NOMO-1 (cell line): ENCODE measurements at regions not wholly inside any gene's neighbourhood (a gene's known extent, or its start where the extent isn't known, plus 50 kb on each side); places are given as distances from the start of the nearest gene placed in this dataset.
"Not testable (repeated sequence)": the region's sequence is repeated elsewhere in the genome, so short reads cannot be mapped to it uniquely, and the experiment has no call there.

Source experiments
- DNase-seq, 2 experiments: peaks; one replicate each; lab custom pipeline; 2025; ENCODE audit not compliant: unreplicated experiment in 2 of 2; lab: John Stamatoyannopoulos, UW

GRCh38 chr6:14575961-14576360 is 458.4 kb downstream of the CD83 start:
- no peak for DNase-seq

GRCh38 chr6:14578994-14579393 is 461.4 kb downstream of the CD83 start:
- no peak for DNase-seq

DNA sequence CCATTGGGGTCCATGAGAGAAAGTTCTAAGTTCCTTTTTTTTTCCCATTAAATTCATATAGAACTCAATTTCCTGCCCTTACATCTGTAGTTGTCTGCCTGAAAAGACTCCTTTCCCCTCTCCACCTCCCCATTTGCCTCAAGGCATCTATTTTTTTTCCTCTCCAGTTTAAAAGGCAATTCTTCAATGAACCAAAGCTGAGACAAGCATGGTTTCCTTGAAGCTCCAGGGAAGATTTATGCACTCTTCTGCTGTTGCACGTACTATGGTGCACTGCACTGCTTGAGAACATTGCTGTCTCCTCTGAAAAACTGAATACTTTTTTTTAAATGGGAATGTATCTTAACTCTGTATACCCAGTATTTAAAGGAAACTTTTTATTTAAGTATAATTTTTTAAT is 465.2 kb downstream of the CD83 start:
- no peak for DNase-seq

DNA sequence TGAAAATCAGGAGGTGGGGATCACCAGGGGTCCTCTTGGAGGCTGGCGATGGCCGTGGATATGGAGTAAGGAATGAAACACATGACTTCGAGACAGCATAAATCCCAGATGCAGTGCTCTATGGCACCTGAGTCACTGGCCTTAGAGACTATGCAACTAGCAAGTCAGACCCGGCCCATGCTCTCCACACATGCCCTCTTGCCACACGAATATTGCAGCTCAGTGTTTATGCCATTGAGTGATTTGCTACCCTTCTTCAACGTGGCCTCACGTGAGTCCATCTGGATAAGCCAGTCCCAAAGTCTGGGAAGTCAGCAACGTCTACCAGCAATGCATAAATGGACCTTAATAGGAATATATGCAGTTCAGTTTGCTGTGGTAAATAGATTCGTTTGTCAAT is 466.3 kb downstream of the CD83 start:
- no peak for DNase-seq

- no peak for DNase-seq
Measured at GRCh38 chr6:14584450-14584849, 466.9 kb downstream of the CD83 start.

- DNase-seq, result no peak
Measured at GRCh38 chr6:14585689-14586088, 468.1 kb downstream of the CD83 start.

- no peak for DNase-seq
Measured at GRCh38 chr6:14589175-14589574, 471.6 kb downstream of the CD83 start.

DNA sequence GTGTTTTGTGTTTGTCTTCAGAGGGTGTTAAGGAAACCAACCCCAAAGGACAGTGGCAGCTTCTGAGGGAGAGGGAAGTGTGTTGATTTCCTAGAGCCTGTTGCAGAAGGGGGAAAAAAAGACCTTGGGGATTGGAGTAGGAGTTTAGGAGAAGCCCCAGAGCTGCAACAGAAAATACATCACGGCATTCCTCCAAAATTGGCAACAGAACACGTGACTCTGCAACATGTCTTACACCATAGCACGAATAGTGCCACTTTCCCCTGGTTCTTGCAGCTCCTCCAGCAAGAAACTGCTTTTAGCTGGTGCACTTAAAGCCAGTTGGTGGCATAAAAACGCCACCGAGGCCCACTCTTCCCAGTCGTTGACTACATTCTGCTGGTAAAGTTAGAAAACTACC is 473.0 kb downstream of the CD83 start:
- DNase-seq, result no peak

DNA sequence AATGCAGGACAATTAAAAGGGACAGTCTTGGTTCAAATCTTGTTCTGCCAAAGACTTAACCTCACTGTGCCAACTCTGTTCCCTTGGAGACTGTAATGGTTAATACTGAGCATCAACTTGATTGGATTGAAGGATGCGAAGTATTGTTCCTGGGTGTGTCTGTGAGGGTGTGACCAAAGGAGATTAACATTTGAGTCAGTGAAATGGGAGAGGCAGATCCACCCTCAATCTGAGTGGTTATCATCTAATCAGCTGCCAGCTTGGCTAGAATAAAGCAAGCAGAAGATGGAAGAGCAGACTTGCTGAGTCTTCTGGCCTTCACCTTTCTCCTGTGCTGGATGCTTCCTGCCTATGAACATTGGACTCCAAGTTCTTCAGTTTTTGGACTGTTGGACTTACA is 474.4 kb downstream of the CD83 start:
- no peak for DNase-seq

- no peak for DNase-seq
Measured at GRCh38 chr6:14593286-14593685, 475.7 kb downstream of the CD83 start.

DNA sequence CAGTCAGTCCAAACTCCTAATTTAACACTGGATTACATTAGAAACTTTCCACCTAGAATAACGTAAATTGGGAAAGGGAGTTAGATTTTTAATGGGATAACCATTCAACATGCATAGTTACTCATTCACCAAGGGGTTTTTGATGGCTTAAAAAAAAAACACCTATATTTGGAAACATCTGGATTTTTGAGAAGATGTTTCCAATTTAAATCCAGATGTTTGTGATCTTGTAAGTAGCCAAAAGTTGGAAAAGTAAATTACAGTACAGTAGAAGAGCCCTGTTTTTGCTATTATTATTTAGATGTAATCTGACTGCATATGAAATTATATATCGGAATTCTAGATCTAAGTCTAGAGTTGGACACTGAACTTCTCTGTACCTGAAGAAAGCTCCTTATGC is 478.2 kb downstream of the CD83 start:
- no peak for DNase-seq

DNA sequence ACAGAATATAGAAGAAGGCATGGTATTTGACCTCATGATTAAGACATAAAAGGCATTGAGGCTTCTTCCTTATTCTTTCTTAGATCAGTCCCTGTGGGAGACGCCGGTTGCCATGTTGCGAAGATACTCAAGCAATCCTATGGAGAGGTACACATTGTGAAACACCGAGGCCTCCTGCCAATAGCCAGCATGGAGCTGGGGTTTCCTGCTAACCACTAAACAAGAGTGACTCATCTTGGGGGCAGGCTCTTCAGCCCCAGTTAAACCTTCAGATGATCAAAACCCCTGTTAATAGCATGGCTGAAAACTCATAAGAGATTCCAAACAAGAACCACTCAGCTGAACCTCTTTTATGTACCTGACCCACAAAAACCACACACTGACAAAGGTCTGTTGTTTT is 478.8 kb downstream of the CD83 start:
- DNase-seq, result peak; percentile 63 to 86

- DNase-seq, result peak in 1 of 2 experiments; percentile 17
Measured at GRCh38 chr6:14597090-14597489, 479.5 kb downstream of the CD83 start.

DNA sequence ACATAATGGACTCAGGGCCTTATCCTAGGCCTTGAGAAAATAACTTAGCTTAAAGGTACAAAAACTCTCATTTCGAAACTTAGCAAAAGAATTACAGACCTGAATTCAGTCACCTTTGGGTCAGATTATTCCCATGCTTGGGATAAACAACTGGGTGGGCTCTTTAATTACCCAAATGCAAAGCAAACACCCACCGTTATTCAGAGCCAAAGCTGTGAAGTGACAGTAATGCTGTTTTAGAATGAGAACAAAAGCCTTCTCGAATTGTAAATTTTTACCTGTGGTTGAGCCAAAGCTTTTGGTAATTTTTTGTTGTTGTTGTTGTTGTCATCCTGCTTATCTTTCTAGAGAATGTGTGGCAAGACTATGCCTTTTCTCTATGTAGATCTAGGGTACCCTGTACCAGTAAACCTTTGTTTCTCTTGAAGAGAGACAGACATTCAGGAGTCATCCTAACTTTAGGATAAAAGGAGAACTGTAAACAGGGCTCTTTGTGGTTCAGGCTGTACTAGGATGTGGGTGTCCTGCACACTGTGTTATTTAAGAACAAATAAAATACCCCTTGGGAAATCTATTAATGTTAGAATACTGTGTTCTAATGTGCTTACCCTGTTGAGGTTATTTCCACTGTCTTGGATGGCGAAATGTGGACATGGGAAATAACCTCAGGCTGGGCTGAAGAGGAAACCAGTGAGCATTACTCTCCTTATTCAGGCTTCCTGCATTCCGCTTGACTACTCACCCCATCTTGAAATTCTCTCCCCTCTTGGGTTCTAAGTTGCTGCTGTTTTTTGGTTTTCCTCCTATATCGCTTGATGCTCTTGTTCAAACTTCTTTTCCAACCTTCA is 480.7 kb downstream of the CD83 start:
- no peak for DNase-seq

DNA sequence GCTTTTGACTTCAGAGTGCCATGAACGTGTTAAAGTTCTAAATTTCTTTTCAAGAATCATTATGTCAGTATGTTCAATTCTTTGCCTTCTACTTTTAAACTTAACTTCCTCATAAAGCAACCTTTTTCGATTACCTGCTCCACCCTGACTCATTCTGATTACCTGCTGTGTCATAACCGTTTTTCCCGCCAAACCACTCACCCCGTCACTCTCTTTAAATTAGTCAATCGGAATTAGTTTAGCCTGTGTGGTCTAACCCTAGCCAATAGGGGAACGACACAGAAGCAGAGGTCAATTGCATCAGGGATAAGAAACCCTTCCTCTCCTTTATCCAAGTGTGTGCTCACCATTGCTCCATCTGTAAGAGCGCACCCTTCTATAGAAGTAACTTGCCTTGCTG is 482.7 kb downstream of the CD83 start:
- not testable (repeated sequence) for DNase-seq

GRCh38 chr6:14601490-14601889 is 483.9 kb downstream of the CD83 start:
- no peak for DNase-seq

DNA sequence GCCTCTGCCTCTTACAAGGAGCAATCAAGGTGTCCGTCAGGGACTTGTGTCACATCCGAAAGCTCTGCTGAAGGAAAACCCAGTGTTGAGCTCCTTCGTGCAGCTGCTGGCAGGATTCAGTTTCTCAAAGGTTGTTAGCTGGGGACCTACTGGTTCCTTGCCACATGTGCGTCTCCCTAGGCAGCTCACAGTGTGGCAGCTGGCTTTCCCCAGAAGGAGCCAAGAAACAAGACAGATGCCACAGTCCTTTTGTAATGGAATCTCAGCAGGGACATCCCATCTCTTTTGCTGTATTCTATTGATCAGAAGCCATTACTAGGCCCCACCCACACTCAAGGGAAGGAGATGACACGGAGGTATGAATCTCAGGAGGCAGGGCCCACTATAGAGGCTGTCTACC is 488.8 kb downstream of the CD83 start:
- DNase-seq, result no peak

DNA sequence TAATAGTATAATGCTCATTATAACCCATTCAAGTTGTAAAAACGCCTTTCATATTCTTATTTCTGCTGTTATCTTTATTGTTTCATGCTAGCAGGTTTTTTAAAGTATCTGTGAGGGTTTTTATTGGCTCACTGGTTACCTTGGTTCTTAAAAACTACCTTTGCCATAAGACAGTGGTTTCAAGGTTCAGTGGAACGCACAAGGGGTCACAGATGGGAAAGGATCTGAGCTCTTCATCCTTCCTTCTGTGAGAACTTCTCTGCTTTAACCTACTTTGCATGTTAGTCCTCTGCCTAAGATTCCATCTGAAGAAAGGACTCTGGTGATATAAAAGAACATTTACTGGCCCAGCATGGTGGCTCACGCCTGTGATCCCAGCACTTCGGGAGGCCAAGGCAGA is 492.6 kb downstream of the CD83 start:
- DNase-seq, result no peak

DNA sequence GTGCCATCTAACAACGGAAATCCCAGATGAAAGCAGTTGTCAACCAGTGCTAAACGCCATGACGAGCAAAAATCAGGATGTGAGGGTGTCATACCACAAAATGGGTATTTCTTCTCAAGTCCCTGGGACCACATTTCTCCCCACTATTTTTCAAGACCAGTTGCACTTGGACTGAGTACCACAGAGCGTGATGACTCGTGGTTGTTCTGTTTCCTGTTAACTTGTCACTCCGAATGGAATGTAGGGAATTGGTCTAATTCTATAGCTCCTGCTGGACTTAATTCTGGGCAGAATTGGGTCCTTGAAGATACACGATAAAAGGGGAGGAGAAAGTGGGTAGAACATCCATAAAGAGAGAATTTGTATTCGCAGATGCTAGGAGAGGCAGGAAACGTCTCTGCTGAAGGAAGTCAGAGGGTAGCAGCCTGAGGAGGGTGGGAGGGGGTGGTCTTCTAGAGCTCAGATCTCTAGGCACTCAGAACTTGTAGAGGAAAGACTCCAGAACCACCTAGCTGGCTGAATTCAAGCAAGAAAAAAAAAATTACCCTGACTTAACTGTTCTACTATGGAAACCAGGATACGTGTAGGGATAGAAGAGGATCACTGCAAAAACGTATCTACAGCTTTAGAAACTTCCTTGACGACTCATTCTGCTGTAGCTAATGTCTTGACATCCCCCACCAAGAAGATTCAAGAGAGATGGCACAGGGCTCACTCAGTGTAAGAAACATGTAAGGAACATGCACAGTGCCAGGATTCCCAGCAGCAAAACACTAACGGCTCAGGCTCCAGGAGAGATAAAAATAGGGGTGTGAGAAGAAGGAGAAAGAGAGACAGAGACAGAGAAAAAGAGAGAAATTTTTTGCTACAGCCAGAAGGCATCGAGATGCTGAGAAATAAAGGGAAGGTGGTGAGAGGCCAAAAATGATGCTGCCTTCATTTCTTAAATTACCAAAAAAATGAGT is 494.7 kb downstream of the CD83 start:
- no peak for DNase-seq

- peak in 1 of 2 experiments; percentile 21 for DNase-seq
Measured at GRCh38 chr6:14614631-14615030, 497.1 kb downstream of the CD83 start.

GRCh38 chr6:14616656-14617055 is 499.1 kb downstream of the CD83 start:
- DNase-seq, result no peak
